AG09309 (cell line): ENCODE measurements at regions not wholly inside any gene's neighbourhood (a gene's known extent, or its start where the extent isn't known, plus 50 kb on each side); places are given as distances from the start of the nearest gene placed in this dataset.

Source experiments
- DNase-seq: peaks from one replicate; pipeline ENCODE4 v3.0.0-alpha.2; 2010; ENCODE audit warnings: low read depth
- H3K4me3 ChIP-seq: 2 replicates; pipeline ENCODE4 v1.5.1; 2011; ENCODE audit warnings: mild to moderate bottlenecking, low read depth, low read length, moderate library complexity; ENCODE audit not compliant: control insufficient read depth
- CTCF ChIP-seq: IDR thresholded peaks from 2 replicates; pipeline ENCODE4 v1.5.1; 2011; ENCODE audit warnings: mild to moderate bottlenecking, low read depth, low read length, inconsistent platforms; ENCODE audit not compliant: insufficient read depth, control insufficient read depth; ENCODE audit errors: missing control alignments

GRCh38 chr9:23638011-23638410 lies 188.0 kb downstream of the ELAVL2 start:
- no peak for DNase-seq
- H3K4me3 ChIP-seq, result no peak overlapping the region
- no peak for TF ChIP-seq CTCF

GRCh38 chr9:23638837-23639426 lies 187.1 kb downstream of the ELAVL2 start:
- no peak for DNase-seq
- H3K4me3 ChIP-seq, result no peak overlapping the region
- no peak for TF ChIP-seq CTCF
